GM23338 (cell line): ENCODE measurements at regions not wholly inside any gene's neighbourhood (a gene's known extent, or its start where the extent isn't known, plus 50 kb on each side); places are given as distances from the start of the nearest gene placed in this dataset.

Source experiments
- ATAC-seq: fragments of 200-7000 bp; cut with Tn5 transposase; 3 replicates; pipeline ENCODE4 v1.9.1; 2020
- DNase-seq: peaks from one replicate; pipeline ENCODE4 v3.0.0-alpha.2; 2015; ENCODE audit warnings: low spot score
- H2AFZ ChIP-seq: fragments of 200-600 bp; sonication (generic); 2 replicates; pipeline ENCODE4 v1.8.0; 2016; ENCODE audit warnings: antibody characterized with exemption, mild to moderate bottlenecking, moderate library complexity
- H3F3A ChIP-seq: fragments of 200-600 bp; sonication (generic); replicated peaks from 2 replicates; pipeline ENCODE4 v1.8.0; 2017; ENCODE audit warnings: antibody characterized with exemption, mixed run types, low read depth
- H3K27ac ChIP-seq: fragments of 200-600 bp; sonication (generic); 2 replicates; pipeline ENCODE4 v1.6.1; 2016; ENCODE audit warnings: low read depth
- H3K27me3 ChIP-seq: fragments of 200-600 bp; sonication (generic); 2 replicates; pipeline ENCODE4 v1.8.0; 2016; ENCODE audit warnings: mild to moderate bottlenecking, mixed run types, moderate library complexity; ENCODE audit not compliant: insufficient read depth
- H3K36me3 ChIP-seq: fragments of 200-600 bp; sonication (generic); 2 replicates; pipeline ENCODE4 v1.8.0; 2016; ENCODE audit warnings: mild to moderate bottlenecking; ENCODE audit not compliant: insufficient read depth
- H3K4me1 ChIP-seq: fragments of 200-600 bp; sonication (generic); 2 replicates; pipeline ENCODE4 v1.8.0; 2016; ENCODE audit warnings: mild to moderate bottlenecking, moderate library complexity; ENCODE audit not compliant: insufficient read depth
- H3K4me2 ChIP-seq: fragments of 200-600 bp; sonication (generic); 2 replicates; pipeline ENCODE4 v1.7.1; 2017; ENCODE audit warnings: mixed run types
- H3K4me3 ChIP-seq: fragments of 200-600 bp; sonication (generic); 2 replicates; pipeline ENCODE4 v1.6.1; 2016; ENCODE audit warnings: mixed run types
- H3K79me2 ChIP-seq: fragments of 200-600 bp; sonication (generic); replicated peaks from 2 replicates; pipeline ENCODE4 v1.8.0; 2017; ENCODE audit warnings: mild to moderate bottlenecking; ENCODE audit not compliant: insufficient read depth
- H3K9me2 ChIP-seq: fragments of 200-600 bp; sonication (generic); 2 replicates; pipeline ENCODE4 v1.8.0; 2017; ENCODE audit not compliant: insufficient read depth
- H4K20me1 ChIP-seq: fragments of 200-600 bp; sonication (generic); replicated peaks from 2 replicates; pipeline ENCODE4 v1.8.0; 2017; ENCODE audit warnings: mild to moderate bottlenecking; ENCODE audit not compliant: insufficient read depth
- H3K27ac Mint-ChIP-seq: 2 replicates; pipeline ENCODE4 v1.8.0; 2020; ENCODE audit warnings: inconsistent platforms, mild to moderate bottlenecking, moderate library complexity, mixed read lengths
- H3K27me3 Mint-ChIP-seq: 3 replicates; pipeline ENCODE4 v1.8.0; 2022; ENCODE audit warnings: low read depth, mild to moderate bottlenecking, moderate library complexity, mixed read lengths, inconsistent platforms; ENCODE audit not compliant: insufficient read depth, poor library complexity
- H3K36me3 Mint-ChIP-seq: 3 replicates; pipeline ENCODE4 v1.8.0; 2021; ENCODE audit warnings: low read depth, mild to moderate bottlenecking, inconsistent platforms, moderate library complexity, mixed read lengths
- H3K4me1 Mint-ChIP-seq: 3 replicates; pipeline ENCODE4 v1.8.0; 2020; ENCODE audit warnings: mild to moderate bottlenecking, inconsistent platforms, mixed read lengths
- H3K4me3 Mint-ChIP-seq: 3 replicates; pipeline ENCODE4 v1.8.0; 2021; ENCODE audit warnings: moderate library complexity, mild to moderate bottlenecking, inconsistent platforms, mixed read lengths
- H3K9me3 Mint-ChIP-seq: 3 replicates; pipeline ENCODE4 v1.8.0; 2020; ENCODE audit warnings: moderate library complexity, mild to moderate bottlenecking, inconsistent platforms, mixed read lengths
- CREB1 ChIP-seq: fragments of 250-450 bp; sonication (Bioruptor Pico); IDR thresholded peaks from 2 replicates; pipeline ENCODE4 v1.5.0; 2020; ENCODE audit warnings: low read depth, mild to moderate bottlenecking, moderate library complexity
- CTCF ChIP-seq, 2 experiments: fragments of 200-600 bp in 1 of 2; sonication (generic) in 1 of 2; conservative IDR thresholded peaks; 2 replicates each; pipeline versions ENCODE4 v1.5.1 to v1.6.1; 2016 to 2017; ENCODE audit warnings: antibody characterized with exemption in 2 of 2, low read depth in 2 of 2, mild to moderate bottlenecking in 2 of 2, moderate library complexity in 1 of 2
- EZH2 ChIP-seq: fragments of 200-600 bp; sonication (generic); IDR thresholded peaks from one replicate; pipeline ENCODE4 v1.8.0; 2017; ENCODE audit warnings: antibody characterized with exemption, mild to moderate bottlenecking, low read depth; ENCODE audit not compliant: unreplicated experiment
- EZH2phosphoT487 ChIP-seq: fragments of 200-600 bp; sonication (generic); IDR thresholded peaks from one replicate; pipeline ENCODE4 v1.8.1; 2018; ENCODE audit warnings: antibody characterized with exemption; ENCODE audit not compliant: unreplicated experiment
- JUNB ChIP-seq: IDR thresholded peaks from one replicate; pipeline ENCODE4 v1.6.1; 2016; ENCODE audit warnings: antibody characterized with exemption; ENCODE audit not compliant: unreplicated experiment
- NANOG ChIP-seq: IDR thresholded peaks from 2 replicates; pipeline ENCODE4 v1.6.1; 2016; ENCODE audit warnings: antibody characterized with exemption, borderline replicate concordance
- POLR2AphosphoS5 ChIP-seq: IDR thresholded peaks from 2 replicates; pipeline ENCODE4 v1.6.1; 2016; ENCODE audit warnings: antibody characterized with exemption, low read depth
- REST ChIP-seq: IDR thresholded peaks from one replicate; pipeline ENCODE4 v1.6.1; 2018; ENCODE audit warnings: antibody characterized with exemption; ENCODE audit not compliant: unreplicated experiment
- ZNF114 ChIP-seq: fragments of 250-450 bp; sonication (Bioruptor Pico); IDR thresholded peaks from 2 replicates; pipeline ENCODE4 v1.5.0; 2020; ENCODE audit warnings: mild to moderate bottlenecking, moderate library complexity
- ZNF462 ChIP-seq: fragments of 250-450 bp; sonication (Bioruptor Pico); IDR thresholded peaks from 2 replicates; pipeline ENCODE4 v1.5.0; 2020; ENCODE audit warnings: mild to moderate bottlenecking, moderate library complexity

GRCh38 chr4:176971576-176972115 lies 178.9 kb upstream of the VEGFC start (continued):
- no peak for TF ChIP-seq CTCF (conservative IDR thresholded peaks at IDR 0.05; ENCODE audit: low read depth in 2 of 2)
- no peak for TF ChIP-seq POLR2AphosphoS5
- TF ChIP-seq JUNB, result no peak
- TF ChIP-seq EZH2phosphoT487, result no peak
- TF ChIP-seq REST, result no peak

- Histone ChIP-seq H3K27ac (no peak overlapping the region), H3F3A (no peaks in the 10 kb centered on the region), H3K27me3 (no peaks in the 10 kb centered on the region), H3K9me2 (no peaks in the 10 kb centered on the region; the same call in 1 of the 2 replicates), H3K79me2 (no peaks in the 10 kb centered on the region), H4K20me1 (no peaks in the 10 kb centered on the region), H3K36me3 (no peaks in the 10 kb centered on the region), H3K4me2 (no peak overlapping the region), H2AFZ (no peak overlapping the region), H3K4me3 (no peak overlapping the region), H3K4me1 (no peaks in the 10 kb centered on the region)
- DNase-seq (no peak), ATAC-seq (no peak)
- H3K36me3 Mint-ChIP-seq, result no peaks in the 10 kb centered on the region
- H3K27ac Mint-ChIP-seq, result no peak overlapping the region
- H3K27me3 Mint-ChIP-seq, result no peaks in the 10 kb centered on the region
- no peaks in the 10 kb centered on the region for H3K9me3 Mint-ChIP-seq
- no peak overlapping the region for H3K4me3 Mint-ChIP-seq
- no peaks in the 10 kb centered on the region for H3K4me1 Mint-ChIP-seq
- TF ChIP-seq EZH2 (no peak), CREB1 (CRISPR knock-in tag) (no peak), REST (no peak), ZNF114 (CRISPR knock-in tag) (no peak), NANOG (no peak), JUNB (no peak), ZNF462 (CRISPR knock-in tag) (no peak)
Measured at GRCh38 chr4:176979416-176979815, 186.7 kb upstream of the VEGFC start.
